Right lobe of liver (tissue), 6 donors: ENCODE measurements at regions not wholly inside any gene's neighbourhood (a gene's known extent, or its start where the extent isn't known, plus 50 kb on each side); places are given as distances from the start of the nearest gene placed in this dataset.

ENCODE experiments used
- ATAC-seq, 4 donors: fragments of 200-7000 bp; cut with Tn5 transposase; one replicate each; pipeline ENCODE4 v1.9.1; 2020; ENCODE audit warnings: mild to moderate bottlenecking in 4 of 4, moderate library complexity in 4 of 4
- DNase-seq, 3 donors: peaks; one replicate each; pipeline ENCODE4 v3.0.0-alpha.2; 2020
- H3K27ac ChIP-seq, 3 donors: fragments of 200-600 bp; one replicate each; pipeline ENCODE4 v1.8.0; 2022
- H3K27me3 ChIP-seq, 2 donors: fragments of 200-600 bp; one replicate each; pipeline ENCODE4 v1.8.0; 2022
- H3K36me3 ChIP-seq, 4 donors: fragments of 200-600 bp; sonication (generic) in 1 of 4; one replicate each; pipeline versions ENCODE4 v1.5.1 to v1.8.0; 2017 to 2022; ENCODE audit warnings: control low read depth in 1 of 4
- H3K4me1 ChIP-seq, 4 donors: fragments of 200-600 bp; sonication (generic) in 1 of 4; one replicate each; pipeline versions ENCODE4 v1.5.1 to v1.8.0; 2017 to 2022; ENCODE audit warnings: control low read depth in 1 of 4
- H3K4me3 ChIP-seq, 3 donors: fragments of 200-600 bp; one replicate each; pipeline ENCODE4 v1.8.0; 2022
- H3K9me3 ChIP-seq, 4 donors: fragments of 200-600 bp; sonication (generic) in 1 of 4; one replicate each; pipeline versions ENCODE4 v1.5.1 to v1.8.0; 2017 to 2022; ENCODE audit warnings: control low read depth in 1 of 4
- CTCF ChIP-seq, 4 donors: fragments of 200-600 bp in 3 of 4; fragments of 450-650 bp in 1 of 4; IDR thresholded peaks; one replicate each; pipeline versions ENCODE4 v1.5.1 to v1.8.0; 2016 to 2022; ENCODE audit warnings: antibody characterized with exemption in 4 of 4, mild to moderate bottlenecking in 2 of 4
- POLR2A ChIP-seq: fragments of 450-650 bp; IDR thresholded peaks from one replicate; pipeline ENCODE4 v1.6.1; 2017; ENCODE audit warnings: antibody characterized with exemption, mild to moderate bottlenecking
- WGBS: methylation state at CpG from one replicate; pipeline ENCODE4 v1.1.6; 2018; ENCODE audit warnings: low coverage, low lambda C conversion rate; ENCODE audit not compliant: insufficient coverage; ENCODE audit errors: missing lambda C conversion rate; 5-methylcytosine and 5-hydroxymethylcytosine counted together
- intact Hi-C, 2 donors: fragments of 100-400 bp; cut with DNase I; formaldehyde crosslinking; loops; one replicate each; pipeline versions ENCODE4 v1.11.2 to v1.14.1; 2022
- donor health status: DM: no; HTN: yes; CAD: no.
- donor health status: DM: no; HTN: no; CAD: no.
- donor health status: DM: no; HTN: no; CAD: no.
- donor health status: DM: no; HTN: yes; CAD: no.
- donor health status: DM: no; HTN: yes; CAD: no.

GRCh38 chr3:181626036-181626435, 85.7 kb upstream of the SOX2 start:
- WGBS = 40% methylated on average over 1 of the region's 1 CpG
- no peak for DNase-seq
- no peaks in the 10 kb centered on the region for H3K9me3 ChIP-seq
- H3K4me1 ChIP-seq = no peaks in the 10 kb centered on the region
- H3K36me3 ChIP-seq = no peaks in the 10 kb centered on the region
- no peaks in the 10 kb centered on the region for H3K27me3 ChIP-seq
- no peak for ATAC-seq
- no peak overlapping the region for H3K27ac ChIP-seq
- no peak overlapping the region for H3K4me3 ChIP-seq
- TF ChIP-seq POLR2A (no peak), CTCF (IDR thresholded peaks at IDR 0.05) (no peak)
- intact Hi-C loops = no loop called here

- intact Hi-C loops = no loop called here
- Histone ChIP-seq H3K36me3 (no peaks in the 10 kb centered on the region), H3K27me3 (no peaks in the 10 kb centered on the region), H3K4me3 (no peak overlapping the region), H3K9me3 (no peaks in the 10 kb centered on the region), H3K4me1 (no peaks in the 10 kb centered on the region), H3K27ac (no peak overlapping the region)
- ATAC-seq (no peak), DNase-seq (no peak)
- TF ChIP-seq CTCF (IDR thresholded peaks at IDR 0.05) (no peak), POLR2A (no peak)
- WGBS = 24% methylated on average over 4 of the region's 4 CpGs
Measured at GRCh38 chr3:181623924-181624694, 87.6 kb upstream of the SOX2 start.

GRCh38 chr3:181622365-181622764, 89.4 kb upstream of the SOX2 start:
- Histone ChIP-seq H3K4me3 (no peak overlapping the region), H3K36me3 (no peaks in the 10 kb centered on the region), H3K27me3 (no peaks in the 10 kb centered on the region), H3K9me3 (no peaks in the 10 kb centered on the region), H3K27ac (no peak overlapping the region), H3K4me1 (no peaks in the 10 kb centered on the region)
- 37% methylated on average over 6 of the region's 6 CpGs for WGBS
- ATAC-seq (no peak), DNase-seq (no peak)
- intact Hi-C loops = no loop called here
- TF ChIP-seq CTCF (IDR thresholded peaks at IDR 0.05) (no peak), POLR2A (no peak)

GRCh38 chr3:181619897-181620296, 91.8 kb upstream of the SOX2 start:
- no peaks in the 10 kb centered on the region for H3K36me3 ChIP-seq
- H3K27ac ChIP-seq = no peak overlapping the region
- WGBS = 50% methylated on average over 1 of the region's 1 CpG
- TF ChIP-seq POLR2A (no peak), CTCF (IDR thresholded peaks at IDR 0.05) (no peak)
- H3K9me3 ChIP-seq = no peaks in the 10 kb centered on the region
- no peaks in the 10 kb centered on the region for H3K4me1 ChIP-seq
- DNase-seq (no peak), ATAC-seq (no peak)
- H3K27me3 ChIP-seq = no peaks in the 10 kb centered on the region
- no peak overlapping the region for H3K4me3 ChIP-seq
- intact Hi-C loops = no loop called here
